ENCODE measurements at regions not wholly inside any gene's neighbourhood (a gene's known extent, or its start where the extent isn't known, plus 50 kb on each side); places are given as distances from the start of the nearest gene placed in this dataset.

DNA sequence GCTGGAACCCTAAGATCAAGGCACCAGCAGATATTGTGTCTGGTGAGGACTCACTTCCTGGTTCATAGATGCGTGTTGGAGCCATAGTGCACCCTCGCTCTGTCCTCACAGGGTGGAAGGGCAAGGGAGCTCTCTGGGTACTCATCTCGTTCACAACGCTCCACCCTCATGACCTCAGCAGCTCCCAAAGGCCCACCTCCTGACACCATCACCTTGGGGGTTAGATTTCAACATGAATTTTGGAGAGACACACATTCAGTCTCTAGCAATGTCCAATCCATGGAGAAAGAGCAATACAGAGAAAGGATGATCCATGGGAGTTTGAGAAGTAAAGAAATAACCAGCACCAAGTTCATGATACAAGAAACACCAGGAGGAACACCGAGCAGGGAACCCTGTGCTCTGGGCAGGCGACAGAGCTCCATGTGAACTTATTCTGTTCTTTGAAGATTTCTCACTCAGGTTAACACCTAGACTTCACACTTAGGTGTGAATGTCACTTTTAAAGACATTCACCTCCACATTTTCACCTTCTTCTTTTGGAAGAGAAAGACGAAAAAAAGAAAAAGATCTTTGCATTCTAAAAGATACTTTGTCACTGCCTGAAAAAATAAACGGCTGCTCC, 171.8 kb upstream of the FAM9B start:
- TF ChIP-seq POLR2A (IDR thresholded peaks at IDR 0.05), result no peak
- TF ChIP-seq EP300 (IDR thresholded peaks at IDR 0.05), result no peak
- TF ChIP-seq POLR2AphosphoS5 (IDR thresholded peaks at IDR 0.05), result no peak
- TF ChIP-seq, protein P1, sequence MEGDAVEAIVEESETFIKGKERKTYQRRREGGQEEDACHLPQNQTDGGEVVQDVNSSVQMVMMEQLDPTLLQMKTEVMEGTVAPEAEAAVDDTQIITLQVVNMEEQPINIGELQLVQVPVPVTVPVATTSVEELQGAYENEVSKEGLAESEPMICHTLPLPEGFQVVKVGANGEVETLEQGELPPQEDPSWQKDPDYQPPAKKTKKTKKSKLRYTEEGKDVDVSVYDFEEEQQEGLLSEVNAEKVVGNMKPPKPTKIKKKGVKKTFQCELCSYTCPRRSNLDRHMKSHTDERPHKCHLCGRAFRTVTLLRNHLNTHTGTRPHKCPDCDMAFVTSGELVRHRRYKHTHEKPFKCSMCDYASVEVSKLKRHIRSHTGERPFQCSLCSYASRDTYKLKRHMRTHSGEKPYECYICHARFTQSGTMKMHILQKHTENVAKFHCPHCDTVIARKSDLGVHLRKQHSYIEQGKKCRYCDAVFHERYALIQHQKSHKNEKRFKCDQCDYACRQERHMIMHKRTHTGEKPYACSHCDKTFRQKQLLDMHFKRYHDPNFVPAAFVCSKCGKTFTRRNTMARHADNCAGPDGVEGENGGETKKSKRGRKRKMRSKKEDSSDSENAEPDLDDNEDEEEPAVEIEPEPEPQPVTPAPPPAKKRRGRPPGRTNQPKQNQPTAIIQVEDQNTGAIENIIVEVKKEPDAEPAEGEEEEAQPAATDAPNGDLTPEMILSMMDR (IDR thresholded peaks at IDR 0.05), result no peak
- WGBS, result 66% methylated on average over 8 of the region's 8 CpGs
- peaks cover 5% of the 10 kb centered on the region for H3K4me1 ChIP-seq

DNA sequence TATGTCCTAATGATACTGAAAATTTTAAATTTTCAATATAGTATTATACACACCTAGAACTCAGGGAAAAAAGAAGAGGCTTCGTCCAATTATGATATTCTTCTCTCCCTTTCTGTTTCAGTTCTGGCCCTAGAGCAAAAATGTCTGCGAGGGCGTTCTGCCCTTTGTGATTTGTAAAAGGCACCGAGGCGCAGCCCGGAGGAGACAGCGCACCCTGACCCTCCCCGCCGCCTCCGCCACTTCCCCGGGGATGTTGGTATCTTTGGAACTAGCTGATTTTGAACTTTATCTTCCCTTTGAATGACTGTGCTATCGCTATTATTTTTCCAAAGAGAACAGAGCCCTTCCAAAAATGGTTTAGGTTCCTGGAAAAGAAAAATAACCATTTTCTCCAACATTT, 173.2 kb upstream of the FAM9B start:
- WGBS, result 36% methylated on average over 12 of the region's 12 CpGs
- Histone ChIP-seq H3K4me1 (peaks cover 5% of the 10 kb centered on the region), H3K9me3 (no peaks in the 10 kb centered on the region), H3K36me3 (no peaks in the 10 kb centered on the region), H3K27me3 (no peaks in the 10 kb centered on the region), H3K4me3 (no peak overlapping the region), H3K27ac (no peak overlapping the region)
- DNase-seq (ENCODE audit: low spot score in 2 of 2), result no peak
- TF ChIP-seq, protein P1 (IDR thresholded peaks at IDR 0.05), result no peak
- TF ChIP-seq POLR2A (IDR thresholded peaks at IDR 0.05), result no peak
- no peak for TF ChIP-seq POLR2AphosphoS5 (IDR thresholded peaks at IDR 0.05)
- TF ChIP-seq EP300 (IDR thresholded peaks at IDR 0.05), result no peak

More for the DNA sequence above, 171.8 kb upstream of the FAM9B start:
- Histone ChIP-seq H3K4me3 (no peak overlapping the region), H3K27ac (no peak overlapping the region), H3K36me3 (no peaks in the 10 kb centered on the region), H3K27me3 (no peaks in the 10 kb centered on the region), H3K9me3 (no peaks in the 10 kb centered on the region)
- no peak for DNase-seq (ENCODE audit: low spot score in 2 of 2)

DNA sequence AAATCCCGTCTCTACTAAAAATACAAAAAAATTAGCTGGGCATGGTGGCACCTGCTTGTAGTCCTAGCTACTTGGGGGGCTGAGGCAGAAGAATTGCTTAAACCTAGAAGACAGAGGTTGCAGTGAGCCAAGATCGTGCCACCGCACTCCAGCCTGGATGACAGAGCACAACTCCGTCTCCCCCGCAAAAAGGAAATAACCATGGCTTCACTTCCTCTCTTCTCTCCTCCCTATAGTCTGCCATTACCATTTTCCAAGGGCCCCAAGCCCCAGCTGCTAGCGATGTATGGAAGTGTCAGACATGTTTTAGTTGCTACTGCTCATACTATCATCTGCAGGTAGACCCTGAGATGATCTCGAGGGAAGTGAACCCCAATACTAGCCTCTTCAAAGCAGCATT, 177.3 kb upstream of the FAM9B start:
- TF ChIP-seq, protein P1 (IDR thresholded peaks at IDR 0.05), result no peak
- TF ChIP-seq EP300 (IDR thresholded peaks at IDR 0.05) (no peak), POLR2A (IDR thresholded peaks at IDR 0.05) (no peak), POLR2AphosphoS5 (IDR thresholded peaks at IDR 0.05) (no peak)
- 91% methylated on average over 7 of the region's 7 CpGs for WGBS

DNA sequence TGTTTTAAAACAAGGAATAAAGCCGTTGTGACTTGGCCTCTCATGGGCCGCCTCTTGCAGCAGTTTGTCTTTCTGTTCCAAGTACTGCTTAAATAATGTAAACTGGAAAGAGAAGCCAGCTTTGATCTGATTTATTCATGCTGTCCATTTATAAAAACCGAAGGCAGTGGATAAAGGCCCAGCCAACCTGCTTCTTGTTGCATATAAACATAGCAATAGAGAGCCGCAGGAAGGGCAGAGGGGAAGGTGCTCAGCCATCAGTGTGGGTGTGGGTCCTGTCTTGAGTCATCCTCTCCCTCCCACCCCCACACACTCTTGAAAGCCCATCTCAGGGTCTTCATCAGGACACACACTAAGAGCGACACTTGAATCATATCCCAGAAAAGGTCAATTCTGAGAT, 187.9 kb upstream of the FAM9B start:
- Histone ChIP-seq H3K27me3 (no peaks in the 10 kb centered on the region), H3K27ac (no peak overlapping the region), H3K9me3 (no peaks in the 10 kb centered on the region), H3K4me1 (no peaks in the 10 kb centered on the region), H3K4me3 (no peak overlapping the region), H3K36me3 (no peaks in the 10 kb centered on the region)
- 72% methylated on average over 5 of the region's 5 CpGs for WGBS
- TF ChIP-seq, protein P1 (IDR thresholded peaks at IDR 0.05), result no peak
- no peak for TF ChIP-seq POLR2A (IDR thresholded peaks at IDR 0.05)
- no peak for TF ChIP-seq EP300 (IDR thresholded peaks at IDR 0.05)
- TF ChIP-seq POLR2AphosphoS5 (IDR thresholded peaks at IDR 0.05), result no peak
- no peak for DNase-seq (ENCODE audit: low spot score in 2 of 2)

More for the DNA sequence above, 177.3 kb upstream of the FAM9B start:
- no peak for DNase-seq (ENCODE audit: low spot score in 2 of 2)
- Histone ChIP-seq H3K27me3 (no peaks in the 10 kb centered on the region), H3K36me3 (no peaks in the 10 kb centered on the region), H3K27ac (no peak overlapping the region), H3K9me3 (no peaks in the 10 kb centered on the region), H3K4me1 (peaks cover 5% of the 10 kb centered on the region), H3K4me3 (no peak overlapping the region)

DNA sequence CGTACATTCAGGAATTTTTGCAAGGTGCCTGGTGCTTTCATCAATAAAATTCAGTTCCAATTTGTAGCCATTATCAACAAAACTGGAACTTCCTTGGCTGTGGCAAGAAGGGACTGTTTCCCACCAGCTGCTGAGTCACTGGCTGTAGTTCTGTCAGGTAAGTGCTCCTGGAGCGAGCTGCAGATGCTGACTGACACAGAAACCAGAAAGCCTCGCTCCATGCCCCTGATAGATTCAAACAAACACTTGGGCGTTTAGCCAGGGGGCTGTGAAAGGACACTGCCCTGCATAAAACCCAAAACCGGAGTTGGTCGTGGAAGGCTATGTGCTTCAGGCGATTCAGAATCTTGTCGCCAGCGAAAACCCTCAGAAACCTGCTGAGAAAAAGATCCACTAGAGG, 188.4 kb upstream of the FAM9B start:
- DNase-seq (ENCODE audit: low spot score in 2 of 2), result no peak
- WGBS, result 81% methylated on average over 9 of the region's 9 CpGs
- no peaks in the 10 kb centered on the region for H3K36me3 ChIP-seq
- no peaks in the 10 kb centered on the region for H3K4me1 ChIP-seq
- no peaks in the 10 kb centered on the region for H3K27me3 ChIP-seq
- no peaks in the 10 kb centered on the region for H3K9me3 ChIP-seq
- no peak overlapping the region for H3K4me3 ChIP-seq
- TF ChIP-seq, protein P1 (IDR thresholded peaks at IDR 0.05), result no peak
- TF ChIP-seq POLR2AphosphoS5 (IDR thresholded peaks at IDR 0.05), result no peak
- TF ChIP-seq POLR2A (IDR thresholded peaks at IDR 0.05), result no peak
- TF ChIP-seq EP300 (IDR thresholded peaks at IDR 0.05), result no peak
- H3K27ac ChIP-seq, result no peak overlapping the region

Data from suprapubic skin (tissue), 4 donors.